ENCODE measurements at regions not wholly inside any gene's neighbourhood (a gene's known extent, or its start where the extent isn't known, plus 50 kb on each side); places are given as distances from the start of the nearest gene placed in this dataset.

DNA sequence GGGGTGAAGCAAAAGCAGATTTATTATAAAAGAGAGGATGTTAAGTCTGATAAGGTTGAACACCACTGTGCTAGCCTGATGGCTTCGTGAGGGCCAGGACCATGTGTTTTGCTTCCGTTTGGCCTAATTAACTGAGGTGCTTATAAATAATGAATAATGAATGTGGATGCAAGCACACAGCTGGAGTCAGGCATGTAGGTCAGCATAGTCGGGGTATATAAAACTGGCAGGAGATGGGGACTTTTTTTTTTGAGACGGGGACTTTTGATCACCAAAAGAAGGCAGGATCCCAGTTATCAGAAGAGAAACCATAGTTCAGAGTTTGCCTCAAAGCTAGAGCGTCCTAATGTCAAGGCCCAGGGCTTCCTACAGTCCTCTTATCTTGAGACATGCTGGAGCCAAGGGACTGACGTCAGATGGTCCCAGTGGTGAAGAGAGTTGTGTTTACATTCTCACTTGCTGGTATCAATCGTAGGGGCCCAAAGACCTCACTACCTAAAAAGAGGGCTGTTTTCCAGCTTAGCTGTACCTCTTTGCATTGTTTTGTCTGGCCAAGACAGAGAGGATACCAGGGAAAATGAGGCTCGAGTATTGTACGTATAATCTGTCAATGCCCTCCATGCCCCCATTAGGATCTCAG is 50.4 kb downstream of the RTL9 start:
- DNase-seq (ENCODE audit: low read depth) = no peak

DNA sequence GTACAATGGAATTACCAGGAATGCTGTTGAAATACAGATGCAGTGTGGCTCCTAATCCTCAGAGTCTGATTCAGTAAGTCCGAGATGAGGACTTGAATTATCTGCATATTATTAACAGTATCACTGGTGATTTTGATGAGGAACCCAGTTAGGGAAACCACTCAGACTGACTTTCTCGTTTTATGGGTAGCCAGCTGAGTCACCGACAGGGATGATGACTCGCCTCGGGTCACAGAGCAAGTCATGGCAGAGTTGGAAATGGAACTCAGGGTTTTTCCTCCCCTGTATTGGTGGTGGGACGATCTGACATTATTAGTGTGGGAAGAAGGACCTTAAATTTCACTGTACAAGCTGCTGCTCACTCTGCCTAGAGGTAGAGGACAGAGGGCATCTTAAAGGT is 51.3 kb downstream of the RTL9 start:
- peak; percentile 55 for DNase-seq (ENCODE audit: low read depth)

DNA sequence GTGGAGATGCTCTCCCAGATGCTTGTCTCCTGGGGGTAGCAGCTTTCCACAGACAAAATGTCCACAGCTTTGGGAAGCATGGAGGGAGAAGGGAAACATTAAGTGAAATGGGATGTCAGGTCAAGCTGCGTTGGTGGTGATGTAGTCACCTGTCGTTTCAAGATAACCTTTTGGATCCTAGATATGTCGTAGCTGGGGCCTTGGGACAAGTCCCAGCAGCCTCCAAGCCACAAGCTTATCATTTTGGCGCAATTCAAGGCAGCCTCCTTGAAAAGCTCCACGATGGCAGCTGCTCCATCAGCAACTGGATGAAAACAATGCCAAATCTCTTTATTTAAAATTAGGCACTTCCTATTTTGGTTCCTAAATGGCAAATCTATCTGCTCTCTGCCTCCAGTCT is 52.0 kb downstream of the RTL9 start:
- no peak for DNase-seq (ENCODE audit: low read depth)

DNA sequence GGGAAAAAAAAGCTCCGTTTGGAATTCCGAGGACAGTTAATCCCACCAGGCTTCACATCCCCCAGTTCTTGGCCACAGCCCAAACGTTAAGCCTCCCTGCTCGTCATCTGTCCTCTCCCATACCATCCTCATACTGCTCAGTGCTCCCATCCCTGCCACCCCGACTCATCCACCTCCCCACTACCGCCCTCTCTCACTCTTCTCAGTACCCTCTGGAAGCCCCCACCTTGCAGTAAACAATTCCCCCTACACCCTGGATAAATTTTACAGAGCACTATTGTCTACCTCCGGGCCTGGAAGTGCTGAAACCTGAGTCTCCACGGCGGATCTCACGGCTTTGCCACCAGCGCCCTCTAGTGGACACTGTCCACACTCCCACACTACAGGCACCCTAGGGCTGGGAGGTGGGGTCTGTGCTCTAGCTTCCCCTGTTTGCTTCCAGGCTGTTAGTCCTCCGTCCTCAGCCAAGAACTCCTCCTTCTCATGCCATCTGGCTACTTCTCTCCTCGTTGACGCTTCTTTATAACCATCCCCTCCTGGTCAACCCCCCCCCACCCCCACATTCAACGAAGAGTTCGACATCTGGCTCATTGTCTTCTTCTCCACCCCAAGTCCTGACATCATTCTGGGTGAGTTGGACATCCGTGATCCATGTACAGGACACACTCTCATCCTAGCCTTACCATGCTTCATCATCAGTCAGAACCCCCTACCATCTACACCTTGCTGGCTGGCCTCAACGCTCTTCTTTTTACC is 54.5 kb downstream of the RTL9 start:
- DNase-seq (ENCODE audit: low read depth) = peak; percentile 67

DNA sequence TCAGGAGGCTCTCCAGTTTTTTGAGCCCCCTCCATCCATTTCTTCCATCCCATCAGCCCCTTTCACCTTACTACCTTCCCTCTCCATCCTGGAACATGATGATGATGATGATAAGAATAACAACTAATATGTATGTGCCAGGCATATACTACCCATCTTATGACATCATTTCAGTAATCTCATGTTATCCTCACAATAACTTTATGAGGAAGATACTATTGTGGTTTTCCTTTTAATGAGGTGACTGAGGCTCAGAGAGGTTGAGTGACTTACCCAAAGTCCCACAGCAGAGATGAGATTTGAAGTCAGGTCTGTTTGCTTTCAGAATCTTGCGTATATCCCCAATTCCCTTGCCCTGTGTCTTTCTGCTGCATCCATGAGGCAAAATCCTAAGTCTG is 55.1 kb downstream of the RTL9 start:
- DNase-seq (ENCODE audit: low read depth) = no peak

DNA sequence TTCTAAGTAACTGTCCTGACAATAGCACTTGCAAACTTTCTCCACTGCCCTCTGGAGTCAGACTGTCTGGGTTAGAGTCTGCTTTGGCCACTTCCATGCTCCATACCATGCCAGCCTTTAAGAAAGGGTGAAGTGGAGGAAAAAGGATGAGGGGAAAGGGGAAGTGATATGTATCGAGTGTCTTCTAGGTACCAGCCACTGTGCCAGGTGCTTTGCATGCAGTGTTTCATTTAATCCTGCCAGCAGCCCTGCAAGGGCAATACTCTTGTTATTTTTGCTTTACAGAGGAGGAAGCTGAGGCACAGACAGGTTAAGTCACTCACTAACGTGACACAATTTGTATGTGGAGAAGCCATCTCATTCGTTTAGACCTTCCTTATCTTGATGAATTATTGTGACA is 55.6 kb downstream of the RTL9 start:
- no peak for DNase-seq (ENCODE audit: low read depth)

DNA sequence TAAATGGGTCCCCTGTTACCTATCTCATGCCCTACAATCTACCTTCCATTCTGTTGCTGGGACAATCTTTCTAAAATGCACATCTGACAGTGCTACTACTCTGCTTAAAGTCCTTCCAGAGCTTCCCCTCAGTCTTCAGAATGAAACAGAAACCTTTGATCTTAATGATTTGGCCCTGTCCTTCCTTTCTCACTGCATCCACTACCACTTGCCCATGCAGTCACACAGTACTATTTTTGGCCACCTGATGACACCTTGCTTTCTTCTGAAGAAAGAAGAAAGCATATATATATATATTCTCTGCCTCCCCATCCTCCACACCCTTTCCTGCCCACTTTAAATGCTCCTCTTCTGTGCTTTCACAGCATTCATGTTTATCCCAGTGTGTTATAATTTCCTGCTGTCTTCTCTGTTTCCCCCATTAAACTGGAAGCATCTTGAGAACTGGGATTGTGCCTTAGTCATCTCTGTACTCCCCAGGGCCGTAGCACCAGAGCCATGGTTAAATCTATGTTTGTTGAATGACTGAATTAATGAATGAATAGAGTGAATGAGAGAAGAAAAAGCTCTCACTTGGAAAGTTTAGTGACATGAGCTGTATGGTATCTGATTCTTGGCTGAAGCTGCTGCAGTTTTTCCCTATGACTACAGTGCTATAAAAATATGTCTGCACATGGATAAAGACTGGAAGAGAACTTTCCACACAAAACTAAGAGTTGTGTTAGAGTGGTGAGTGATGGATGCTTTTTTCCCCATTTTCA is 56.2 kb downstream of the RTL9 start:
- DNase-seq (ENCODE audit: low read depth) = peak; percentile 67

DNA sequence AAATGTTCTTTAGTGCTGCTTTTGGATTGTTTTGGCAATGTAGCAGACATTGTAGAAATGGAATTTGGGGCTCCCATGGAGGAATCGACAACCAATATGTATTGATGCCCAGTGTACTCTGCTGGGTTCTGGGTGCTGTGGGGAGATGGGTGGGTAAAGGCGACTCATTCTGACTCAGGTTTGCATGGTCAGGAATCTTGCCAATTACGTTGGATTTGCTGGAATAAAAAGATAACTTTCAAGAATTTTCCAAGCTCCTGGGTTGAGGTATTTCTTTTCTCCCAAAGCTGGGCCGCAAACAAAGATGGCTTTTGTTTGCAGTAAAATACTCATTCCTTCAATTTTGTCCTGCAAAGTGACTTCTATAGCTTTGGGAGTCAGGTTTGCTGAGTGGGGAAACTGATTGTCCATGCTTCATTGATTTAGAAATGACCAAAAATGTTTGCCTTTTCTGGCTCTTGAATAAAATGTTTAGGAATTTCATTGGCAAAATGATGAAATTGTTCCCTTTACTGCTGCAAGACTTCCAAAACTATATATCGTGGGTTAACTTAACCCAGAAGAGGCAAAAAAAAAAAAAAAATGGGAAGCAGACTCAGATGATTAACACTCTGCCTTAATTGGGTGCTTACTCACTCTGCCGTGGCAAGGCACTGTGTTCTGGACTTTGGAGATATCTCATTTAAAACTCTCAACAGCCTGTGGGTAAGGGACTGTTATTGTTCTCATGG is 57.0 kb downstream of the RTL9 start:
- peak; percentile 81 for DNase-seq (ENCODE audit: low read depth)

DNA sequence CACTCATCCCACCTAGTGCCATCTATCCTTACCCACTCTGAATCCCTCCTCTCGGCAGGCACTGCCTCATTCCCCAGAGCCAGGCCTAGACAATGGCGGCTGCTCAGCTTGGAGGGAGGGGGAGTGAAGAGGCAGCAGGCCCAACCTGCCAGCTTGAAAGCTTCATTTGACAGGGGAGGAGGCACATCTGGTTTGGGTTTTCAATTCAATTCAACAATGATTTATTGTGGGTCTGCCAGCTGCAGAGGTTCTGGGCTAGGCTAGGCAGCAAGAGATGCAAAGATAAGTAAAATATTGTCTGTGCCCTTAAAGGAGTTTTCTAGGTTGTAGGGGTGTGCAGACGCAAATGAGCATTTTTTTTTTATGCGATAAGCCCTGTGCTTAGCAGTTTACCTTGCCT is 58.5 kb downstream of the RTL9 start:
- DNase-seq (ENCODE audit: low read depth) = no peak

DNA sequence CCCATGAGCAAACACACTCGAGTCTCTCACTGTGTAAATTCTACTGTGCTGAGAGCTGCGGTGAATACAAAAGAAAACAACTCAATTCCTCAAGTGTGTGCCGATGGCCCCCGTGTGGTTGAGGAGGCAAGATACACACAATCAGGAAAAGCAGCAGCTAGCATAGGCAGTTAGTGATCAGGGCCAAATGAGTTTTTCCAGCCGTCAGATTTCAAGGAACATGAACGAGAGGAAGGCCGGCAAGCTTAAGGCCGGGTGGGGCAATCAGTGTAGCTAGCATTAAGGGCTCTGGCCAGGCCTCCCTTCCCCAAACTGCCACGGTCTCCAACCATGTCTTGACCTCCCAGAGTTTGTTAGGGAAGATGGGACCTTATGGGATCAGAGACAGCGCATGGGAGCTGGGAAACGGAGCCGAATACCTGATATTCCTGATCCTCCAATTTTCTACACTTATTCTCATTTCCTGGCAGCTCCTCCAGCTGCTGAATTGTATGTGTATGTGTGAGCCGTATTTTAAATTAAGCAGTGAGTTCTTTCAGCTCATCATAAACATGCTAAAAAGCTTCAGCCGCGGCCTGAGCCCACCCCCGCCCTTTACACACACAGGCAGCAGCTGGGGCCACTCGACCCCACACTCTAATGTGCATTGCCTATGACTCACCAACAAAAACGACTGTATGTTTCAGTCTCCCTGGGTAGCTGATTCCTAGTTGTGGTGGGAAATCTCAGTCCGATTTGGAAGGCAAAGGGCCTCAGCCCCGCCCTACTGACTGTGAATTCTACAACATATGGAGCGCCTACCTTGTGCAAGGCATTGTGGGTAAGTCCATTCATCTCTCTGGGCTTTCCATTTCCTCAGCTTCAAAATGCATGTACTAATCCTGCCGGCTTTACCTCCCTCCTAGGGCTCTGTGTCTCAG is 59.9 kb downstream of the RTL9 start:
- peak; percentile 32 for DNase-seq (ENCODE audit: low read depth)

DNA sequence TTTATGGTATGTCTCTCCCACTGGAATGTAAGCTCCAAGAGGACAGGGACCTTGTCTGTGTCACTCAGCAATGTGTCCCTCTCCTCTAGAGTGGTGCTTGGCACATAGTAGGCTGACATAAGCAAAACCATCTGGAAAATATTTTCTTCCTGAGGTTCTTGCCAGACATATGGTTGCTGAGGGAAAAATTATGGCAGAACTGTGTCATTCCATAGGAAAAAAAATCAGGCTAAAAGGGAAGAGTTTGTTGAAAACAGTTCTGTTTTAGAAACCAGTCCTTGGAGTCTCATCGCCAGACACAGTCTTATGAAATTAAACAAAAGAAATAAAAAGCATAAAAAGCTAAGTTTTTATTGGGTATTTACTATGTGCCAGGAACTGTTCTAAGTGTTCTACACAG is 60.9 kb downstream of the RTL9 start:
- no peak for DNase-seq (ENCODE audit: low read depth)

DNA sequence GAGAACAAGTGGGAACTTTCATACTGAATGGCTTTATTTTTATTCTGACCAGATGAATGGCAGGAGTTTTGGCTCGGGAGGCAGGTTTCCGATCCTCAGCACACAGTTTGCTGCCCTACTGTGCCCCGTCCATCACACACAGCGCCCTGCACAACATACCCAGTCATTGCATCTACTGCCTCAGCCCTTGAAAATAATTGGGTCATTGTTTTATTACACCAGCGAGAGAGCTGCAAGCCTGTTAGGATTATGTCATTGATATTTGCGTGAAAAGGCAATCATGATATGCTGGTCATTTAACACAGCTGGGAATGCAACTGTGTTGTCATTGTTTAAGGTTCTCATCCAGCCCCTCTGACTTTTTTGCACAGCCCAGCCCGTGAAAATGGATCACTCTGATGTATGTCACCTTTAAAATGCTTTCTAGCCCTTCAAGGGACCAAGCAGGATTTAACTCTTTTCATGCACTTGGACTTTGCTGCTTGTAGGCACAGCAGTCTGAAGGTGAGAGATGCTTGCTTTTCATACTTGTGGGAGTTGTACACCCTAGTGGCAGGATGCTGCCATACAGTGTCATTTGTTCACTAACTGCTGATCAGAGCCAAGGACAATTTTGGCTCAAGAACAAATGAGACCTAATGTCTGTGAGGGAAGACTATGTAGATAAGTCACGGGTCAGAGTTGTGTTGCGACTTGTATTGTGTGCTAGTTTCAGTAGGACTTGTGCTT is 62.3 kb downstream of the RTL9 start:
- no peak for DNase-seq (ENCODE audit: low read depth)

DNA sequence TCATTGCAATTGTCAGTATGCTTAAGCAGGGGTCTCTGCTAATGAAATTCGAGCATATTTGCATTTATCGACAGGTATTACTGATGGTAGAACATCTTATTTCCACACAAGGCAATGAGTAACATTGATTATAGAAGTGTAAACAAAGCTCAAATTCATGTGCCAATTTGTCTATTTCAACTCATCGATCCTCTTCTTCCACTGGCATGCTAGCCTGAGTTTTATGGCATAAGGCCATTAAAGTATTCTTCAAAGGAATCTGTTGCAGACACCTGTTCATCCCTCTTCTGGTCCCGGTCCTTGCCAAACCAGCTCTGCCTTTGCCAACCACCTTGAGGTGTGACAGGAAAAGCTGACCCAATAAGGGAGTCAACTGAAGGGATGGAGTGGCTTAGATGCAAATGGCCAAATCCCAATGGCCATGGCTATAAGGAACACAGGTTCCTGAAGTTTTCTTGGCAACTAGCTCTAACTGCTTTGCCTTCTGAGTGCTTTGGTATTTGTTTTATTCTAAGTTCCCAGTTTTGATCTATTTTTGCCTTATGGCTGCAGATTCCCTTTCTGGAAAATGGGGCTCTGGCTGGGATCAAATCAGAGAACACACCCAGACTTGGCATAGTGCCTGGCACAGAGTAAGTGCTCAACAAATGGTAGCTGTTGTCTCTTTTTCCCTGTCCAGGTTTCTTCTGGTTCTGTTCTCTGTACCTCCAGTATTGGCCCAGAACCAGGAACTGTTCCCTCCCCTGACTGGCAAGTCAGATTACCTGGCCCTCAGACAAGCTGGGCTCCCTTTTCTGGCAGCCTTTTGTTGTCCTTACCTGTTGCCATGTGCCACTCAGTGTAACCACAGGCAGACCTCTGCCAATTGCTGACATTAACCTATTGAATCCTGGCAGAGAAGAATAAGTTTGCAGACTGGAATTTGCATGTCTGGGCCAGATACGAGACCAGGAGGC is 63.1 kb downstream of the RTL9 start:
- DNase-seq (ENCODE audit: low read depth) = no peak

DNA sequence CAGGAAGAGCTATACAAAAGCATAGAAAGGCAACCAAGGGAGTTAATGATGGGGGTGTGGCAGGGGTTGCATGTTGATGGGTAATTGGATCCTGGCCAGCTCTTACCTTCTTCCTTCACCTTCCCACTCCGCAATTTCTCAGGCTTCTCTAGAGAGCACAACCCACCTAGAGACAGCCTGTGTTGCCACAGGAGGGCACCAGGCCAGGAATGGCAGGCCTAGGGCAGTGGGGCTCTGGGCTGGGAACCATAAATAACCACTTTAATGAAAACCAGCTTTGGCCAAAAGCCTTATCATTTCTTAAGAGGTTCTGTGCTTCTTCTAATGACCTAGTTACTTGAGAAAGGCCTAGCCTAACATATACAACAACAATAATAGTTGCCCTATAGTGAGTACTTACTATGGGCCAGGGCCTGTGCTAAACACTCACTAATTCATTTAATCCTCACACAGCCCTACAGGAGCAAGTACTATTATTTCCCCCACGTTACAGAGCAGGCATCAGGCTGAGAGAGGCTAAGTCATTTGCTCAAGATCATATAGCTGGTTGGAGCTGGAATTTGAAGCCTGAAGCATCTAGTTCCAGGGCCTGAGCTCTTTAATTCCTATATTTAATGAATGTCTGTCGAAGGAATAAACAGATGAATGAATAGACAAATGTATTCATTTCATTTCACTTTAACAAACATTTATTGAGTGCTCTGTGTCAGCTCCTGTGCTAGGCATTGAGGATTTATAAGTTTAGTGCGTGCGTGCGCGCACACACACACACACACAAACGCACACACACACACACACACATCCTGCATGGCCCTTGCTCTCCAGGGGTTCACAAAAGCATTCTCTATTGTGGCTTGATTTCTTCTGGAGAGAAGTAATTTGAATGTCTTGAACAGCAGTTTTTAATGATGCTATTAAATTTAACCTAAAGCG is 66.8 kb downstream of the RTL9 start:
- DNase-seq (ENCODE audit: low read depth) = no peak

DNA sequence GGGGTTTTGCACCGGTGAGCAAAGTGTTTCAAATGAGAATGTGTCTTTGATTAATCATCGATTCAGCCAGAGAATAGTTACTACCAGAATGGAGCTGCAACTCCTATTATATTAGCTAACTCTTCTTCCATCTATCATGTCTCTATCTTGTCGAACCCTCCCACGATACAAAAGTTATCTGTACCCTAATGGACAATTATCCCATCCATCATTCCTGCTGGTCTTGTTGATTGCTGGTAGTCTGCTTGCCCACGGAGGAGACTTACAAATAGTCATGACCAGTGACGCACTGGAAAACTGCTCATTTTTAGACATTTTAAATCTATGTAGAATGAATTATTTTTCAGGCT is 67.5 kb downstream of the RTL9 start:
- DNase-seq (ENCODE audit: low read depth) = no peak

DNA sequence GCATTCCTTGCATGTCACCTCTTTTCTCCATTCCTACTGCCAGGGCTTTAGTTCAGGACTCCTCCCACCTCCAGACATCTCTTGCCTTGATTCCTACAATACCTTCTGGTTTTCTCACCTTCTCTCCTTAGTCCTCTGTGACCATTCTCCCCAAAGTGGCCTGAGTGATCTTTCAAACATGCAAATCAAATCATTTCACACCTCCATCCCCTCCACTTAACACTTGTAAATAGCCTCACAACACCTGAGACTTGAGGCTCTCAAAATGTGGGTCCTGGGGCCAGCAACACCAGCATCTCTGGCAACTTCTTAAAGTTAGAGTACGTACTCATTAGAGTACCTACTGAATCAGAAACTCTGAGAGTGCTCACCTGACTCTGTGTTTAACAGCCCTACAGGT is 68.4 kb downstream of the RTL9 start:
- no peak for DNase-seq (ENCODE audit: low read depth)

DNA sequence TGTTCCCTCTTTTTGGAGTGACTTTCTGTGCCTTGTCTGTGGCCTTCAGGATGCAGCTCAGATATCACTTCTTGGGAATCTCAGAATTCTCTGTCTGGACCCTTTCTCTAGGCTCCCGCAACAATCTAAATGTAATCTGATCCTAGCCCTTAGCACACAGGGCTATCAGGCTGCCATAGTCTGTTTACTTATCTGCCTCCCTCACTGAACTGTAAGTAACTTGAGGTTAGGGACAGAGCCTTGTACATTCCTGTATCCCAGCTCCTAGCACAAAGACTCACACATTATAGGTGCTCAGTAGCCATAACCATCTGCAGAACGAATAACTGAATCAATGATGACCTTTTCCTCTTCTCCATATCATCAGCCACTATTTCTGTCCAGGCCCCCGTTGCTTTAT is 69.5 kb downstream of the RTL9 start:
- no peak for DNase-seq (ENCODE audit: low read depth)

All from HT1080 (cell line).